Upper lobe of left lung (tissue), 6 donors: ENCODE measurements at regions not wholly inside any gene's neighbourhood (a gene's known extent, or its start where the extent isn't known, plus 50 kb on each side); places are given as distances from the start of the nearest gene placed in this dataset.

Source experiments
- ATAC-seq, 2 donors: fragments of 200-7000 bp; cut with Tn5 transposase; one replicate each; pipeline ENCODE4 v1.9.1; 2022; ENCODE audit warnings: mild to moderate bottlenecking in 2 of 2, moderate library complexity in 2 of 2; ENCODE audit not compliant: low FRiP score in 2 of 2
- DNase-seq, 2 donors: peaks; one replicate each; pipeline ENCODE4 v3.0.0-alpha.2; 2019 to 2020
- H3K27ac ChIP-seq, 4 donors: fragments of 200-600 bp; sonication (generic); one replicate each; pipeline ENCODE4 v1.5.1; 2016 to 2019
- H3K27me3 ChIP-seq, 4 donors: fragments of 200-600 bp; sonication (generic); one replicate each; pipeline ENCODE4 v1.5.1; 2017 to 2019
- H3K36me3 ChIP-seq, 4 donors: fragments of 200-600 bp; sonication (generic); one replicate each; pipeline ENCODE4 v1.5.1; 2016 to 2019
- H3K4me1 ChIP-seq, 4 donors: fragments of 200-600 bp; sonication (generic); one replicate each; pipeline ENCODE4 v1.5.1; 2018 to 2019
- H3K4me3 ChIP-seq, 4 donors: fragments of 200-600 bp; sonication (generic); one replicate each; pipeline ENCODE4 v1.5.1; 2017 to 2019; ENCODE audit warnings: mild to moderate bottlenecking in 2 of 4, moderate library complexity in 1 of 4
- H3K9me3 ChIP-seq, 4 donors: fragments of 200-600 bp; sonication (generic); one replicate each; pipeline ENCODE4 v1.5.1; 2018 to 2019
- CTCF ChIP-seq, 6 experiments: fragments of 450-650 bp in 4 of 6; fragments of 200-600 bp in 2 of 6; sonication (generic) in 2 of 6; IDR thresholded peaks; one replicate each; pipeline ENCODE4 v1.5.1; 2016 to 2019; ENCODE audit warnings: antibody characterized with exemption in 6 of 6
- EP300 ChIP-seq, 4 donors: sonication (generic); formaldehyde crosslinking; IDR thresholded peaks; one replicate each; pipeline ENCODE4 v1.5.1; 2017; ENCODE audit warnings: antibody characterized with exemption in 4 of 4, control low read depth in 2 of 4
- POLR2A ChIP-seq, 4 donors: fragments of 450-650 bp; IDR thresholded peaks; one replicate each; pipeline ENCODE4 v1.5.1; 2016 to 2017; ENCODE audit warnings: antibody characterized with exemption in 4 of 4, mild to moderate bottlenecking in 2 of 4
- POLR2AphosphoS5 ChIP-seq, 2 donors: sonication (generic); formaldehyde crosslinking; IDR thresholded peaks; one replicate each; pipeline ENCODE4 v1.5.1; 2017; ENCODE audit warnings: antibody characterized with exemption in 2 of 2
- WGBS, 2 donors: methylation state at CpG; one replicate each; pipeline ENCODE4 v1.1.5; 2017 to 2018; 5-methylcytosine and 5-hydroxymethylcytosine counted together
- donor health status: DM: no; HTN: no; CAD: no; lungs with moderate emphysema.
- donor health status: DM: no; HTN: yes; CAD: no; lungs with severe emphysema.

GRCh38 chr5:72721844-72722243 is 94.6 kb upstream of the TNPO1 start:
- no peaks in the 10 kb centered on the region for H3K36me3 ChIP-seq
- no peak overlapping the region for H3K27ac ChIP-seq
- WGBS, 2 donors, result 94 to 97% methylated on average over 2 of the region's 2 CpGs
- no peak for DNase-seq
- H3K4me1 ChIP-seq, result no peaks in the 10 kb centered on the region
- TF ChIP-seq POLR2A (IDR thresholded peaks at IDR 0.05) (no peak), POLR2AphosphoS5 (IDR thresholded peaks at IDR 0.05) (no peak), EP300 (IDR thresholded peaks at IDR 0.05) (no peak), CTCF (IDR thresholded peaks at IDR 0.05) (no peak)
- H3K9me3 ChIP-seq, result no peaks in the 10 kb centered on the region
- ATAC-seq, result no peak
- H3K4me3 ChIP-seq, result no peak overlapping the region
- no peaks in the 10 kb centered on the region for H3K27me3 ChIP-seq

GRCh38 chr5:72720205-72720604 is 96.3 kb upstream of the TNPO1 start:
- DNase-seq (no peak), ATAC-seq (no peak)
- Histone ChIP-seq H3K27ac (no peak overlapping the region), H3K4me3 (no peak overlapping the region), H3K9me3 (no peaks in the 10 kb centered on the region), H3K36me3 (no peaks in the 10 kb centered on the region), H3K4me1 (no peaks in the 10 kb centered on the region), H3K27me3 (no peaks in the 10 kb centered on the region)
- WGBS, 2 donors, result 40 to 44% methylated on average over 4 of the region's 4 CpGs
- TF ChIP-seq EP300 (IDR thresholded peaks at IDR 0.05) (no peak), POLR2AphosphoS5 (IDR thresholded peaks at IDR 0.05) (no peak), POLR2A (IDR thresholded peaks at IDR 0.05) (no peak)

- H3K4me3 ChIP-seq, result no peak overlapping the region
- DNase-seq (no peak), ATAC-seq (no peak)
- WGBS, 2 donors, result 58 to 89% methylated on average over 2 of the region's 2 CpGs
- H3K27ac ChIP-seq, result no peak overlapping the region
- H3K27me3 ChIP-seq, result no peaks in the 10 kb centered on the region
- TF ChIP-seq POLR2AphosphoS5 (IDR thresholded peaks at IDR 0.05), result no peak
- no peak for TF ChIP-seq CTCF (IDR thresholded peaks at IDR 0.05)
- TF ChIP-seq EP300 (IDR thresholded peaks at IDR 0.05), result no peak
- TF ChIP-seq POLR2A (IDR thresholded peaks at IDR 0.05), result no peak
- no peaks in the 10 kb centered on the region for H3K36me3 ChIP-seq
- peaks cover 0 to 5% (median 0%) of the 10 kb centered on the region in 4 donors for H3K9me3 ChIP-seq
- H3K4me1 ChIP-seq, result no peaks in the 10 kb centered on the region
Observed at GRCh38 chr5:72711351-72711750, 105.1 kb upstream of the TNPO1 start.

GRCh38 chr5:72709341-72709740 is 107.1 kb upstream of the TNPO1 start:
- no peaks in the 10 kb centered on the region for H3K36me3 ChIP-seq
- H3K27ac ChIP-seq, result no peak overlapping the region
- no peak overlapping the region for H3K4me3 ChIP-seq
- no peak for DNase-seq
- ATAC-seq, result no peak
- H3K9me3 ChIP-seq, result peaks cover 0 to 5% (median 0%) of the 10 kb centered on the region in 4 donors
- no peaks in the 10 kb centered on the region for H3K4me1 ChIP-seq
- no peaks in the 10 kb centered on the region for H3K27me3 ChIP-seq
- 80 to 86% methylated on average over 1 of the region's 1 CpG for WGBS, 2 donors
- no peak for TF ChIP-seq POLR2A (IDR thresholded peaks at IDR 0.05)
- no peak for TF ChIP-seq EP300 (IDR thresholded peaks at IDR 0.05)
- no peak for TF ChIP-seq POLR2AphosphoS5 (IDR thresholded peaks at IDR 0.05)
- TF ChIP-seq CTCF (IDR thresholded peaks at IDR 0.05), result no peak

- H3K4me1 ChIP-seq, result no peaks in the 10 kb centered on the region
- WGBS, 2 donors, result 90 to 100% methylated on average over 1 of the region's 1 CpG
- H3K36me3 ChIP-seq, result no peaks in the 10 kb centered on the region
- no peak overlapping the region for H3K27ac ChIP-seq
- DNase-seq, result no peak
- TF ChIP-seq POLR2AphosphoS5 (IDR thresholded peaks at IDR 0.05) (no peak), CTCF (IDR thresholded peaks at IDR 0.05) (no peak), POLR2A (IDR thresholded peaks at IDR 0.05) (no peak), EP300 (IDR thresholded peaks at IDR 0.05) (no peak)
- H3K27me3 ChIP-seq, result no peaks in the 10 kb centered on the region
- no peak for ATAC-seq
- H3K9me3 ChIP-seq, result peaks cover 0 to 5% (median 0%) of the 10 kb centered on the region in 4 donors
- no peak overlapping the region for H3K4me3 ChIP-seq
Observed at GRCh38 chr5:72705178-72705577, 111.3 kb upstream of the TNPO1 start.
